ENCODE measurements at regions not wholly inside any gene's neighbourhood (a gene's known extent, or its start where the extent isn't known, plus 50 kb on each side); places are given as distances from the start of the nearest gene placed in this dataset.

DNA sequence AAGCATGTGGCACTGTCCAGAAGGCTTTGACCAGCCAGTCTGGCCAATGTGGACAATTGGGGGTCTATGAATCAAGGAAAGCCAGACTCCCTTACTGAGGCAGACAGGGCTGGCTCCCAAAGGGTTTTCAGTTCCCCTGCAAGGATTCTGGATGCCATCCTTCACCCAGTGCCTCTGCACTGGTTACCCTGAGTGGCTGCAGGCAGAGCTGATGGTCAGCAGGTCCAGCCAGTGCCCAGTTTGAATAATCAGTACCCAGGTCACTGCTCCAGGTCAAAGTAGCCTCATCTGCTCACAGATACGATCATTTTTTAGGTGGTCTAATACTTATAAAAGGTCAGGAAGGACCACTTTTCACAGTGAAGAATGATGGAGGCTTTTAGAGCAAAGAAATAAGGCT is 52.2 kb upstream of the MAMLD1 start:
- no peak overlapping the region for H3K27ac Mint-ChIP-seq (ENCODE audit: unreplicated experiment)
- H3K4me1 Mint-ChIP-seq = no peaks in the 10 kb centered on the region
- H3K27me3 Mint-ChIP-seq (ENCODE audit: low read depth) = no peaks in the 10 kb centered on the region
- no peaks in the 10 kb centered on the region for H3K36me3 Mint-ChIP-seq (ENCODE audit: low read depth)
- H3K9me3 Mint-ChIP-seq = peaks cover 3% of the 10 kb centered on the region
- TF ChIP-seq, protein P1, sequence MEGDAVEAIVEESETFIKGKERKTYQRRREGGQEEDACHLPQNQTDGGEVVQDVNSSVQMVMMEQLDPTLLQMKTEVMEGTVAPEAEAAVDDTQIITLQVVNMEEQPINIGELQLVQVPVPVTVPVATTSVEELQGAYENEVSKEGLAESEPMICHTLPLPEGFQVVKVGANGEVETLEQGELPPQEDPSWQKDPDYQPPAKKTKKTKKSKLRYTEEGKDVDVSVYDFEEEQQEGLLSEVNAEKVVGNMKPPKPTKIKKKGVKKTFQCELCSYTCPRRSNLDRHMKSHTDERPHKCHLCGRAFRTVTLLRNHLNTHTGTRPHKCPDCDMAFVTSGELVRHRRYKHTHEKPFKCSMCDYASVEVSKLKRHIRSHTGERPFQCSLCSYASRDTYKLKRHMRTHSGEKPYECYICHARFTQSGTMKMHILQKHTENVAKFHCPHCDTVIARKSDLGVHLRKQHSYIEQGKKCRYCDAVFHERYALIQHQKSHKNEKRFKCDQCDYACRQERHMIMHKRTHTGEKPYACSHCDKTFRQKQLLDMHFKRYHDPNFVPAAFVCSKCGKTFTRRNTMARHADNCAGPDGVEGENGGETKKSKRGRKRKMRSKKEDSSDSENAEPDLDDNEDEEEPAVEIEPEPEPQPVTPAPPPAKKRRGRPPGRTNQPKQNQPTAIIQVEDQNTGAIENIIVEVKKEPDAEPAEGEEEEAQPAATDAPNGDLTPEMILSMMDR (conservative IDR thresholded peaks at IDR 0.05) = no peak
- no peak for DNase-seq (ENCODE audit: low read depth, low spot score)
- H3K4me3 Mint-ChIP-seq = no peak overlapping the region

- TF ChIP-seq, protein P1 (conservative IDR thresholded peaks at IDR 0.05) = no peak
- DNase-seq (ENCODE audit: low read depth, low spot score) = no peak
- Mint-ChIP-seq H3K9me3 (peaks cover 3% of the 10 kb centered on the region), H3K27me3 (ENCODE audit: low read depth) (no peaks in the 10 kb centered on the region), H3K27ac (ENCODE audit: unreplicated experiment) (no peak overlapping the region), H3K36me3 (ENCODE audit: low read depth) (no peaks in the 10 kb centered on the region), H3K4me3 (no peak overlapping the region), H3K4me1 (no peaks in the 10 kb centered on the region)
Observed at GRCh38 chrX:150312931-150313330, 50.2 kb upstream of the MAMLD1 start.

Small RNA genes in the stretch of these regions (microRNA-seq; reads per million reads assigned to microRNA genes)
- gene MIR2114 = 4.7 reads per million
